SJCRH30 (cell line): ENCODE measurements at regions not wholly inside any gene's neighbourhood (a gene's known extent, or its start where the extent isn't known, plus 50 kb on each side); places are given as distances from the start of the nearest gene placed in this dataset.

ENCODE experiments used
- DNase-seq, 2 experiments: peaks; one replicate each; pipeline ENCODE4 v3.0.0-alpha.2; 2015 to 2020
- H3K27ac ChIP-seq: fragments of 250-450 bp; sonication (Bioruptor Pico); 2 replicates; pipeline ENCODE4 v1.5.1; 2020; ENCODE audit warnings: mild to moderate bottlenecking, moderate library complexity
- H3K27me3 ChIP-seq: fragments of 250-450 bp; sonication (Bioruptor Pico); 2 replicates; pipeline ENCODE4 v1.5.1; 2020; ENCODE audit warnings: mild to moderate bottlenecking, moderate library complexity
- H3K36me3 ChIP-seq: fragments of 250-450 bp; sonication (Bioruptor Pico); 2 replicates; pipeline ENCODE4 v1.5.1; 2020; ENCODE audit warnings: mild to moderate bottlenecking, moderate library complexity
- H3K4me1 ChIP-seq: fragments of 250-450 bp; sonication (Bioruptor Pico); 2 replicates; pipeline ENCODE4 v1.5.1; 2020; ENCODE audit warnings: mild to moderate bottlenecking, moderate library complexity
- H3K4me3 ChIP-seq: fragments of 250-450 bp; sonication (Bioruptor Pico); 2 replicates; pipeline ENCODE4 v1.5.1; 2020; ENCODE audit warnings: mild to moderate bottlenecking, moderate library complexity
- H3K9me3 ChIP-seq: fragments of 250-450 bp; sonication (Bioruptor Pico); replicated peaks from 2 replicates; pipeline ENCODE4 v1.5.1; 2020; ENCODE audit warnings: mild to moderate bottlenecking, moderate library complexity

GRCh38 chr15:98455904-98456303 is 192.4 kb upstream of the IGF1R start:
- no peaks in the 10 kb centered on the region for H3K9me3 ChIP-seq
- DNase-seq, result no peak
- no peak overlapping the region for H3K27ac ChIP-seq
- no peaks in the 10 kb centered on the region for H3K36me3 ChIP-seq
- no peak overlapping the region for H3K4me3 ChIP-seq
- H3K4me1 ChIP-seq, result no peaks in the 10 kb centered on the region
- no peaks in the 10 kb centered on the region for H3K27me3 ChIP-seq

DNA sequence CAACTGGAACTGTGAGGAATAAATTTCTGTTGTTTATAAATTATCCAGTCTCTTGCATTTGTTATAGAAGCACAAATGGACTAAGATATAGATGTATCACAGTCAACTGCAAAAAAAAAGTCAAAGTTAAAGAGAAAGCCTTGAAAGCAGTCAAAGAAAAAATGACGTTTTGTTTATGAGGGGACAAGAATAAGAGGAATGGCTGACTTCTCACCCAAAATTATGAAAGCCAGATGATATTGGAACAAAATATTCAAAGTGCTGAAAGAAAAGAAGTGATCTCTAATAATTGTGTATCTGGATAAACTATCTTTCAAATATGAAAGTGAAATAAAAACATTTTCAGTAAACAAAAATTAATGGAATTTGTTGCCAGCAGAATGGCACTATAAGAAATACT is 171.8 kb upstream of the IGF1R start:
- Histone ChIP-seq H3K4me1 (no peaks in the 10 kb centered on the region), H3K4me3 (no peak overlapping the region), H3K9me3 (peaks cover 11% of the 10 kb centered on the region; the same call in 1 of the 2 replicates), H3K27ac (no peak overlapping the region), H3K27me3 (no peaks in the 10 kb centered on the region; the same call in 1 of the 2 replicates), H3K36me3 (no peaks in the 10 kb centered on the region)
- no peak for DNase-seq

DNA sequence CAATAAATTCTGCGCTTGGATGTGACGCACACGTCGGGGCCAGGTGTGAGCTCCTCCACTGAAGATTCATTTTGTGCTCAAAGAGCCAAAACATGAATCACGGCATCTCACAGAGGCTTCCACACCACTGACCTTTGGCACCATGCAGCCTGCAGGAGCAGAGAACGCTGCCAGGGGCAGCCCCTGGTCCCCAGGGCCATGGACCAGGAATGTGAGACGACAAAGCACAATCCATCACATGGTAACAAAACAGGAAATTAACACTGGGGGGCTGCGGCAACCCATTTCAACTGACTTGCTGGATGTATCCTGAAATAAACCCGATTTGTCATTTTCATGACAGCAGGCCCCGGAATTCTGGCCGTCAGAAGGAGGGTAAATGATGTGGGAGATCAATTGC is 167.5 kb upstream of the IGF1R start:
- peaks cover 8% of the 10 kb centered on the region; the same call in 1 of the 2 replicates for H3K9me3 ChIP-seq
- no peaks in the 10 kb centered on the region for H3K4me1 ChIP-seq
- DNase-seq, result no peak
- no peaks in the 10 kb centered on the region for H3K36me3 ChIP-seq
- H3K4me3 ChIP-seq, result no peak overlapping the region
- no peaks in the 10 kb centered on the region for H3K27me3 ChIP-seq
- H3K27ac ChIP-seq, result no peak overlapping the region

- H3K9me3 ChIP-seq, result 0 out of 2 replicates have a peak, but pooled peaks cover 3% of the 10 kb centered on the region
- H3K27ac ChIP-seq, result no peak overlapping the region
- H3K36me3 ChIP-seq, result no peaks in the 10 kb centered on the region
- H3K4me1 ChIP-seq, result no peaks in the 10 kb centered on the region
- DNase-seq, result no peak
- no peaks in the 10 kb centered on the region for H3K27me3 ChIP-seq
- H3K4me3 ChIP-seq, result no peak overlapping the region
Observed at GRCh38 chr15:98483575-98484130, 164.7 kb upstream of the IGF1R start.

DNA sequence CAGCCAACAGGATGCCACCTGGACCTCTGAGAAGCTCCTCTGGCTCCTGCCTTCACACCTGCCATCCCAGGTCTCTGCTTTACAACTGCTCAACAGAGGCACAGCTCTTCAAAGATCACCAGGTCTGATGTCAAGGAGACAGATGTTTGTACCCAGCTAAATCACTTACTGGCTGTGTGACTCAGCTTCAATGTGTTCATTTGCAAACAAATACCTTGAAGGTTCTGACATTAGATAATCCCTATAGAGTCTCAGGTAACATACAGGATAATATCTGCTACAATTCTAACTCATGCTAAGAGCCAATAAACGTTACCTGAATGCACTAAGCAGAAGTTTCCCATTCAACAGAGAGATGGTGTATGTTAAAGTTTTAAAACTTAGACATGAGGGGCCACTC is 163.4 kb upstream of the IGF1R start:
- no peaks in the 10 kb centered on the region for H3K4me1 ChIP-seq
- no peak for DNase-seq
- H3K27me3 ChIP-seq, result no peaks in the 10 kb centered on the region

DNA sequence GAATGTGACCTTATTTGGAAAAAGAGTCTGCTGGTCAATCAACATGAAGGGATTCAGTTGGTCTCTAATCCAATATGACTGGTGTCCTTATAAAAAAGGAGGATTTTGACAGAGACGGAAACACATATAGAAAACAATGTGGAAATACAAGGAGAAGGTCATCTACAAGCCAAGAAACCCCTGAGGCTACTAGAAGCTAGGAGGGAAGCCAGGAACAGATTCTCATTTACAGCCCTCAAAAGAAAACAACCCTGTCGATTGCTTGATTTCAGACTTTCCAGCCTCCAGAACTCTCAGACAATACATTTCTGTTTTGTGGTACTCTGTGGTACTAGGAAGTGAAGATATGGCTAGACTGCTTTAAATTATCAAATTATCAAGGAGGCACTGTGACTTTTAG is 162.9 kb upstream of the IGF1R start:
- Histone ChIP-seq H3K27me3 (no peaks in the 10 kb centered on the region), H3K9me3 (0 out of 2 replicates have a peak, but pooled peaks cover 3% of the 10 kb centered on the region), H3K36me3 (no peaks in the 10 kb centered on the region), H3K4me1 (no peaks in the 10 kb centered on the region), H3K4me3 (no peak overlapping the region), H3K27ac (no peak overlapping the region)
- DNase-seq, result no peak

More for the DNA sequence above, 163.4 kb upstream of the IGF1R start:
- Histone ChIP-seq H3K4me3 (no peak overlapping the region), H3K27ac (no peak overlapping the region), H3K9me3 (0 out of 2 replicates have a peak, but pooled peaks cover 3% of the 10 kb centered on the region), H3K36me3 (no peaks in the 10 kb centered on the region)

DNA sequence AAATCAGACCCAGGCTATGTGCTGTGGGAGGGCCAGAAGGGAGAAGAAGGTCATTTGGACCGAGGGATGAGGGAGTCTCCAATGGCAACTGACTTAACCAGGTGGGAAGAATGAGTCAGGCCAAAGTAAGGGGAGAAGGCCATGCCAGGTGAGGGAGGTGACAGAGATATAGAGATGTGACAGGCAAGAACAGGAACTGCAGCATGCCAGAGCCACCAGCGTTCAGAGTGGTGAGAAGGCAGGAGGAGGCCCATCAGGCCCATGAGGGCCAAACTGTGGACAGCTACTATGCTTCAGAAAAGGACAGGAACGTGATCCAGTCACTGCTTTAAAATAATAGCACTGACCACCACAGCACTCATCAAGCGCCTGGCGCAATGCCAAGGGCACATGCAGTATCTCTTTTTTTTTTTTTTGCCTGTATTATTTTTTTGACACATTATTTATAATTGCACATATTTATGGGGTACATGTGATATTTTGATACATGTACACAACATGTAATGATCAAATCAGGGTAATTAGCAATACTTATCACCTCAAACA is 154.3 kb upstream of the IGF1R start:
- Histone ChIP-seq H3K27ac (no peak overlapping the region), H3K4me1 (no peaks in the 10 kb centered on the region), H3K4me3 (no peak overlapping the region), H3K27me3 (no peaks in the 10 kb centered on the region), H3K9me3 (no peaks in the 10 kb centered on the region), H3K36me3 (no peaks in the 10 kb centered on the region)
- DNase-seq, result no peak

DNA sequence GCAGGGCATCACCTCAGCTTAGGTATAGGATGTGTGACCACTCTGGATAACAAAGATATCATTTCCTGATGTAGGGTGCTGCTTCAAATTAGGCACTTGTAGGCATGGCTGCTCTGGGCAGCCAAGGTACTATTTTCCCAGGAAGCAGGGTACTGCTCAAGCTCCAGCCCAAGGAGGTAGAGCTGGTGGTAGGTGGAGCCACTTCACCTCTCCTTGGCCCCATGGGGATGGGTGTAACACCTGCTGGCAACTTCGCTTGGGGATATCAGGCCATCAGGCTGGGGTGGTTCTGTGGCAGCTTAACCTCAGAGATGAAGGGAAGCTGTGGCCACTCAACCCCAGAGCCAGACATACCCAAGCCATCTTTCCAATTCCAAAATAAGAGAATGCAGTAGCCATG is 147.1 kb upstream of the IGF1R start:
- H3K27me3 ChIP-seq, result 0 out of 2 replicates have a peak, but pooled peaks cover 10% of the 10 kb centered on the region
- no peak overlapping the region for H3K4me3 ChIP-seq
- H3K27ac ChIP-seq, result no peak overlapping the region
- H3K4me1 ChIP-seq, result no peaks in the 10 kb centered on the region
- no peaks in the 10 kb centered on the region for H3K9me3 ChIP-seq
- H3K36me3 ChIP-seq, result no peaks in the 10 kb centered on the region
- DNase-seq, result no peak

GRCh38 chr15:98501632-98502031 is 146.7 kb upstream of the IGF1R start:
- no peaks in the 10 kb centered on the region for H3K4me1 ChIP-seq
- 0 out of 2 replicates have a peak, but pooled peaks cover 10% of the 10 kb centered on the region for H3K27me3 ChIP-seq
- no peak overlapping the region for H3K4me3 ChIP-seq
- H3K27ac ChIP-seq, result no peak overlapping the region
- DNase-seq, result no peak
- no peaks in the 10 kb centered on the region for H3K36me3 ChIP-seq
- H3K9me3 ChIP-seq, result no peaks in the 10 kb centered on the region

- Histone ChIP-seq H3K36me3 (no peaks in the 10 kb centered on the region), H3K27ac (no peak overlapping the region), H3K4me1 (no peaks in the 10 kb centered on the region), H3K27me3 (0 out of 2 replicates have a peak, but pooled peaks cover 10% of the 10 kb centered on the region), H3K9me3 (no peaks in the 10 kb centered on the region), H3K4me3 (no peak overlapping the region)
- no peak for DNase-seq
Observed at GRCh38 chr15:98503970-98504369, 144.4 kb upstream of the IGF1R start.

GRCh38 chr15:98504998-98505397 is 143.3 kb upstream of the IGF1R start:
- Histone ChIP-seq H3K36me3 (no peaks in the 10 kb centered on the region), H3K27ac (no peak overlapping the region), H3K4me1 (no peaks in the 10 kb centered on the region), H3K4me3 (no peak overlapping the region), H3K27me3 (0 out of 2 replicates have a peak, but pooled peaks cover 10% of the 10 kb centered on the region), H3K9me3 (no peaks in the 10 kb centered on the region)
- DNase-seq, result no peak

- Histone ChIP-seq H3K27me3 (0 out of 2 replicates have a peak, but pooled peaks cover 10% of the 10 kb centered on the region), H3K9me3 (no peaks in the 10 kb centered on the region), H3K27ac (no peak overlapping the region), H3K4me1 (no peaks in the 10 kb centered on the region), H3K4me3 (no peak overlapping the region), H3K36me3 (no peaks in the 10 kb centered on the region)
- no peak for DNase-seq
Observed at GRCh38 chr15:98505611-98506031, 142.7 kb upstream of the IGF1R start.

DNA sequence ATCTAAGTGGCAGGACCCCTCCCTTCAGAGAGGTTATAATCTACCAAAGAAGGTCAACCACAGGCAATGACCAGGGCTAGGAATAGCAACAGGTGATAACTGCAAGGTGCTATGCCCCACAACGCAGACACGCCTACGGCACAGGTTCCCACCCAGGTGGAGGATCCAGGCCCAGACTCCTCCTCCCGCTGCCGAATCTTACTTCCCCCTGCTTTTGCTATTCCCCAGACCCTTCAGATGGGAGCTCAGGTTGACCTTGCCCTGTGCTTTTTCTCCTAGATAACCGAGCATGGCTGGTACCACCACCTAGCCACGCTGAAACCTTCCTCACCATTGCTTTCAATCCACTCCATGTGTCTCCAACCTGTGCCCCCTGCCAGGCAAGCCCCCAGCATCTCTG is 142.2 kb upstream of the IGF1R start:
- no peak overlapping the region for H3K4me3 ChIP-seq
- no peak overlapping the region for H3K27ac ChIP-seq
- H3K4me1 ChIP-seq, result no peaks in the 10 kb centered on the region
- H3K36me3 ChIP-seq, result no peaks in the 10 kb centered on the region
- DNase-seq, result no peak
- H3K9me3 ChIP-seq, result no peaks in the 10 kb centered on the region
- 0 out of 2 replicates have a peak, but pooled peaks cover 10% of the 10 kb centered on the region for H3K27me3 ChIP-seq

DNA sequence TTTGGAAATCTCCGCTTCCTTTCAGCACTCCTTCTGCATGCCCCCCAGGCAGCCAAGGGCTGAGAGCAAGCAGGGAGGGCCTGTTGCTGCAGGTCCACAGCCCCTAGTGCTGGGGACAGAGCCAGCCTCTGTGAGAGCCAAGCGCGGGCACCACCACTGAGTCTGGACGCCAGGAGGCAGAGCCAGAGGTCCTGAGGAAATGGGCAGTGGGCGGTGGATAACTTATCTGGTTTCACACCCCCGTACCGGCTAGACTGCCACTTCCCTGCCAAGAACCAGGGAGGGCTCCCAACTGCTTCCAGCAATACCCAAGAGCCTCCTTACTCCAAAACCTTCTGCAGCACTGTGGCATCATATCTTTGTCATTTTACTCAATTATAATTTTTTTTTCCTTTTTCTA is 141.6 kb upstream of the IGF1R start:
- no peaks in the 10 kb centered on the region for H3K4me1 ChIP-seq
- no peak overlapping the region for H3K27ac ChIP-seq
- DNase-seq, result no peak
- H3K4me3 ChIP-seq, result no peak overlapping the region
- 0 out of 2 replicates have a peak, but pooled peaks cover 10% of the 10 kb centered on the region for H3K27me3 ChIP-seq
- no peaks in the 10 kb centered on the region for H3K36me3 ChIP-seq
- H3K9me3 ChIP-seq, result no peaks in the 10 kb centered on the region

GRCh38 chr15:98513428-98513986 is 134.8 kb upstream of the IGF1R start:
- Histone ChIP-seq H3K4me3 (no peak overlapping the region), H3K27ac (no peak overlapping the region), H3K9me3 (no peaks in the 10 kb centered on the region), H3K36me3 (no peaks in the 10 kb centered on the region), H3K4me1 (no peaks in the 10 kb centered on the region), H3K27me3 (no peaks in the 10 kb centered on the region)
- no peak for DNase-seq
